ENCODE measurements at regions not wholly inside any gene's neighbourhood (a gene's known extent, or its start where the extent isn't known, plus 50 kb on each side); places are given as distances from the start of the nearest gene placed in this dataset.

DNA sequence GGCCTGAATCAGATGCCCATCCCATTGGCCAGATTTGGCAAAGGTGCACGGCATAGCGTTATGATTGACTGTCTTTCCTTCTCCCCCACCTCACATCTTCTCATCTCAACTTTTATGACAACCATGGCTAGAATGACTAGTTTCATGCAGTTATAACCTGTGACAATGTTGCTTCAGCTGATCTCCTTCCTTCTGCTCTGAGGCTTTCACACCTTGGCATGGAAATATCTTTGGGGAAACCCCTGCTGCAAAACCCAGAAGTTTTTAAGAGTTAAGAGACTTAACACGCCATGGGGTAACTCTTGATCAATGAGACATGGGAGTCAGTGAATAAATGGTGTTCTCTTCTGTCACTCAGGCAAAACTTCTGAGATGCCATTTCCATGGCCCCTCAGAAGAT, 290.7 kb upstream of the MDFIC2 start:
- TF ChIP-seq ARNTL (CRISPR knock-in tag; IDR thresholded peaks at IDR 0.05; ENCODE audit: borderline replicate concordance, low read depth): no peak
- TF ChIP-seq, protein P1, sequence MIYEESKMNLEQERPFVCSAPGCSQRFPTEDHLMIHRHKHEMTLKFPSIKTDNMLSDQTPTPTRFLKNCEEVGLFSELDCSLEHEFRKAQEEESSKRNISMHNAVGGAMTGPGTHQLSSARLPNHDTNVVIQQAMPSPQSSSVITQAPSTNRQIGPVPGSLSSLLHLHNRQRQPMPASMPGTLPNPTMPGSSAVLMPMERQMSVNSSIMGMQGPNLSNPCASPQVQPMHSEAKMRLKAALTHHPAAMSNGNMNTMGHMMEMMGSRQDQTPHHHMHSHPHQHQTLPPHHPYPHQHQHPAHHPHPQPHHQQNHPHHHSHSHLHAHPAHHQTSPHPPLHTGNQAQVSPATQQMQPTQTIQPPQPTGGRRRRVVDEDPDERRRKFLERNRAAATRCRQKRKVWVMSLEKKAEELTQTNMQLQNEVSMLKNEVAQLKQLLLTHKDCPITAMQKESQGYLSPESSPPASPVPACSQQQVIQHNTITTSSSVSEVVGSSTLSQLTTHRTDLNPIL (CRISPR knock-in tag; IDR thresholded peaks at IDR 0.05; ENCODE audit: low read depth): no peak
- TF ChIP-seq, protein P2, sequence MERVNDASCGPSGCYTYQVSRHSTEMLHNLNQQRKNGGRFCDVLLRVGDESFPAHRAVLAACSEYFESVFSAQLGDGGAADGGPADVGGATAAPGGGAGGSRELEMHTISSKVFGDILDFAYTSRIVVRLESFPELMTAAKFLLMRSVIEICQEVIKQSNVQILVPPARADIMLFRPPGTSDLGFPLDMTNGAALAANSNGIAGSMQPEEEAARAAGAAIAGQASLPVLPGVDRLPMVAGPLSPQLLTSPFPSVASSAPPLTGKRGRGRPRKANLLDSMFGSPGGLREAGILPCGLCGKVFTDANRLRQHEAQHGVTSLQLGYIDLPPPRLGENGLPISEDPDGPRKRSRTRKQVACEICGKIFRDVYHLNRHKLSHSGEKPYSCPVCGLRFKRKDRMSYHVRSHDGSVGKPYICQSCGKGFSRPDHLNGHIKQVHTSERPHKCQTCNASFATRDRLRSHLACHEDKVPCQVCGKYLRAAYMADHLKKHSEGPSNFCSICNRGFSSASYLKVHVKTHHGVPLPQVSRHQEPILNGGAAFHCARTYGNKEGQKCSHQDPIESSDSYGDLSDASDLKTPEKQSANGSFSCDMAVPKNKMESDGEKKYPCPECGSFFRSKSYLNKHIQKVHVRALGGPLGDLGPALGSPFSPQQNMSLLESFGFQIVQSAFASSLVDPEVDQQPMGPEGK (CRISPR knock-in tag; IDR thresholded peaks at IDR 0.05; ENCODE audit: borderline replicate concordance): no peak
- TF ChIP-seq SNAI2 (CRISPR knock-in tag; IDR thresholded peaks at IDR 0.05): no peak
- no peak for TF ChIP-seq BACH2 (CRISPR knock-in tag; IDR thresholded peaks at IDR 0.05; ENCODE audit: borderline replicate concordance)
- TF ChIP-seq, protein P3, sequence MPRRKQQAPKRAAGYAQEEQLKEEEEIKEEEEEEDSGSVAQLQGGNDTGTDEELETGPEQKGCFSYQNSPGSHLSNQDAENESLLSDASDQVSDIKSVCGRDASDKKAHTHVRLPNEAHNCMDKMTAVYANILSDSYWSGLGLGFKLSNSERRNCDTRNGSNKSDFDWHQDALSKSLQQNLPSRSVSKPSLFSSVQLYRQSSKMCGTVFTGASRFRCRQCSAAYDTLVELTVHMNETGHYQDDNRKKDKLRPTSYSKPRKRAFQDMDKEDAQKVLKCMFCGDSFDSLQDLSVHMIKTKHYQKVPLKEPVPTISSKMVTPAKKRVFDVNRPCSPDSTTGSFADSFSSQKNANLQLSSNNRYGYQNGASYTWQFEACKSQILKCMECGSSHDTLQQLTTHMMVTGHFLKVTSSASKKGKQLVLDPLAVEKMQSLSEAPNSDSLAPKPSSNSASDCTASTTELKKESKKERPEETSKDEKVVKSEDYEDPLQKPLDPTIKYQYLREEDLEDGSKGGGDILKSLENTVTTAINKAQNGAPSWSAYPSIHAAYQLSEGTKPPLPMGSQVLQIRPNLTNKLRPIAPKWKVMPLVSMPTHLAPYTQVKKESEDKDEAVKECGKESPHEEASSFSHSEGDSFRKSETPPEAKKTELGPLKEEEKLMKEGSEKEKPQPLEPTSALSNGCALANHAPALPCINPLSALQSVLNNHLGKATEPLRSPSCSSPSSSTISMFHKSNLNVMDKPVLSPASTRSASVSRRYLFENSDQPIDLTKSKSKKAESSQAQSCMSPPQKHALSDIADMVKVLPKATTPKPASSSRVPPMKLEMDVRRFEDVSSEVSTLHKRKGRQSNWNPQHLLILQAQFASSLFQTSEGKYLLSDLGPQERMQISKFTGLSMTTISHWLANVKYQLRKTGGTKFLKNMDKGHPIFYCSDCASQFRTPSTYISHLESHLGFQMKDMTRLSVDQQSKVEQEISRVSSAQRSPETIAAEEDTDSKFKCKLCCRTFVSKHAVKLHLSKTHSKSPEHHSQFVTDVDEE (CRISPR knock-in tag; IDR thresholded peaks at IDR 0.05): no peak
- no peak for TF ChIP-seq ZNF70 (CRISPR knock-in tag; IDR thresholded peaks at IDR 0.05)
- TF ChIP-seq TCF4 (CRISPR knock-in tag; IDR thresholded peaks at IDR 0.05; ENCODE audit: borderline replicate concordance): no peak
